ENCODE measurements at regions not wholly inside any gene's neighbourhood (a gene's known extent, or its start where the extent isn't known, plus 50 kb on each side); places are given as distances from the start of the nearest gene placed in this dataset.
"Not testable (repeated sequence)": the region's sequence is repeated elsewhere in the genome, so short reads cannot be mapped to it uniquely, and the experiment has no call there.

DNA sequence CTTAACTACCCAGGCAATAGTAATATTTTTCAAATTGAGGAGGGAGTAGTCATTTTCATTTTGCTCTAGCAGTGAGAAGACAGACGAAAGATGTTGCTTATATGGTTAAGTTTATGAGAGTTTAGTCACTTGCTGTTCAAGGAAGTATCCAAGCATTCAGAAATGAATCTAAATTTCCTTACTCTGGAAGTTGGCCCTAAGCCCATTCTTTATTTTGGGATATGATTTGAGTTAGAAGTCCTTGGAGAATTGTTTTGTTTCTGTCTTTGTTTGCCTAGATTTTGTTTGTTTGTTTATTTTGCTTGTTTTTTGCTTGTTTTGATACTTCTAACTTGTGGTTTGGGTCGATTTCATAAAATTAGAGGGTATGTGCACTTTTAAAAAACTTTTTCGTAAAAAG, 146.4 kb upstream of the FGF10 start:
- H3K9me3 ChIP-seq (ENCODE audit: control insufficient read depth in 1 of 2, insufficient read depth in 1 of 2, low read length in 2 of 2): no peaks in the 10 kb centered on the region
- DNase-seq (no peak), ATAC-seq (ENCODE audit: poor library complexity) (no peak)
- TF ChIP-seq, protein P1, sequence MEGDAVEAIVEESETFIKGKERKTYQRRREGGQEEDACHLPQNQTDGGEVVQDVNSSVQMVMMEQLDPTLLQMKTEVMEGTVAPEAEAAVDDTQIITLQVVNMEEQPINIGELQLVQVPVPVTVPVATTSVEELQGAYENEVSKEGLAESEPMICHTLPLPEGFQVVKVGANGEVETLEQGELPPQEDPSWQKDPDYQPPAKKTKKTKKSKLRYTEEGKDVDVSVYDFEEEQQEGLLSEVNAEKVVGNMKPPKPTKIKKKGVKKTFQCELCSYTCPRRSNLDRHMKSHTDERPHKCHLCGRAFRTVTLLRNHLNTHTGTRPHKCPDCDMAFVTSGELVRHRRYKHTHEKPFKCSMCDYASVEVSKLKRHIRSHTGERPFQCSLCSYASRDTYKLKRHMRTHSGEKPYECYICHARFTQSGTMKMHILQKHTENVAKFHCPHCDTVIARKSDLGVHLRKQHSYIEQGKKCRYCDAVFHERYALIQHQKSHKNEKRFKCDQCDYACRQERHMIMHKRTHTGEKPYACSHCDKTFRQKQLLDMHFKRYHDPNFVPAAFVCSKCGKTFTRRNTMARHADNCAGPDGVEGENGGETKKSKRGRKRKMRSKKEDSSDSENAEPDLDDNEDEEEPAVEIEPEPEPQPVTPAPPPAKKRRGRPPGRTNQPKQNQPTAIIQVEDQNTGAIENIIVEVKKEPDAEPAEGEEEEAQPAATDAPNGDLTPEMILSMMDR (IDR thresholded peaks at IDR 0.05): no peak
- H3K27me3 ChIP-seq (ENCODE audit: control insufficient read depth in 1 of 2, insufficient read depth in 2 of 2, low read length in 2 of 2): no peaks in the 10 kb centered on the region
- no peak overlapping the region for H3K27ac ChIP-seq (ENCODE audit: low read depth in 1 of 2, low read length in 2 of 2)
- ChIA-PET CTCF (no interaction called here), POLR2A (no interaction called here)
- H3K36me3 ChIP-seq (ENCODE audit: insufficient read depth, low read length): no peaks in the 10 kb centered on the region
- intact Hi-C loops (cut with DNase I, micrococcal nuclease): no loop called here
- Mint-ChIP-seq H3K27me3 (no peaks in the 10 kb centered on the region), H3K4me3 (no peak overlapping the region), H3K4me1 (ENCODE audit: low read depth) (no peaks in the 10 kb centered on the region), H3K27ac (no peak overlapping the region), H3K36me3 (ENCODE audit: low read depth) (no peaks in the 10 kb centered on the region), H3K9me3 (peaks cover 2% of the 10 kb centered on the region)
- no peak overlapping the region for H3K4me3 ChIP-seq (ENCODE audit: low read length)
- H3K4me1 ChIP-seq (ENCODE audit: insufficient read depth, low read length): no peaks in the 10 kb centered on the region

DNA sequence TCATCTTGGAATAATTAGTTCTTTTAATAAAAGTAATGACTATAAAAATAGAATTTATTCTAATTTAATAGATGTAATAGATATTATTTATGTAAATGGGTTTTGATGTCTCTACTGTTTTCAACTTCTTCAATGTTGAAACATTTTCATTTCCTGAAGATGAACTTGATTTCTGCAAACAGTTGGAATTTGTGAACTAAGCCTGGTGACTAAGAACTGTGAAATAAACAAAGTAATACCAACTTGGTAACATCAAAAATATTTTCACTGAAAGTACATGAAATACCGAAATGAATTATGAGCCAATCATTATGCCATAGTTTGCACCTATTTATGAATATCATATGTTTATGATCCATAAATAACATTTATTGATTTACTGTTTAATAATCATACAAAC, 143.8 kb upstream of the FGF10 start:
- TF ChIP-seq, protein P1 (IDR thresholded peaks at IDR 0.05): no peak
- POLR2A ChIA-PET: no interaction called here
- Mint-ChIP-seq H3K27me3 (no peaks in the 10 kb centered on the region), H3K27ac (no peak overlapping the region), H3K9me3 (peaks cover 6% of the 10 kb centered on the region), H3K4me1 (ENCODE audit: low read depth) (no peaks in the 10 kb centered on the region), H3K36me3 (ENCODE audit: low read depth) (no peaks in the 10 kb centered on the region), H3K4me3 (no peak overlapping the region)
- CTCF ChIA-PET: no interaction called here
- intact Hi-C loops (cut with DNase I, micrococcal nuclease): no loop called here
- no peaks in the 10 kb centered on the region for H3K36me3 ChIP-seq (ENCODE audit: insufficient read depth, low read length)
- no peak overlapping the region for H3K27ac ChIP-seq (ENCODE audit: low read depth in 1 of 2, low read length in 2 of 2)
- ATAC-seq (ENCODE audit: poor library complexity): no peak
- no peaks in the 10 kb centered on the region for H3K4me1 ChIP-seq (ENCODE audit: insufficient read depth, low read length)
- DNase-seq: no peak
- H3K9me3 ChIP-seq (ENCODE audit: control insufficient read depth in 1 of 2, insufficient read depth in 1 of 2, low read length in 2 of 2): no peaks in the 10 kb centered on the region
- H3K4me3 ChIP-seq (ENCODE audit: low read length): no peak overlapping the region
- no peaks in the 10 kb centered on the region for H3K27me3 ChIP-seq (ENCODE audit: control insufficient read depth in 1 of 2, insufficient read depth in 2 of 2, low read length in 2 of 2)

DNA sequence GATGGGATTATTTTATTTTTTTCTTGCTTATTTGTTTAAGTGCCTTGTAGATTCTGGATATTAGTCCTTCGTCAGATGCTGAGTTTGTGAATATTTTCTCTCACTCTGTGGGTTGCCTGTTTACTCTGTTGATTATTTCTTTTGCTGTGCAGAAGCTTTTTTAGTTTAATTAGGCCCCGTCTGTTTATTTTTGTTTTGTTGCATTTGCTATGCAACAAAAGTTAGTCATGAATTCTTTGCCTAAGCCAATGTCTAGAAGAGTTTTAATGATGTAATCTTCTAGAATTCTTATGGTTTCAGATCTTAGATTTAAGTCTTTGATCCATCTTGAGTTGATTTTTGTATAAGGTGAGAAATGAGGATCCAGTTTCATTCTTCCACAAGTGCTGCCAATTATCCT, 142.5 kb upstream of the FGF10 start:
- H3K4me1 ChIP-seq (ENCODE audit: insufficient read depth, low read length); ATAC-seq (ENCODE audit: poor library complexity); H3K36me3 ChIP-seq (ENCODE audit: insufficient read depth, low read length); intact Hi-C loops (cut with DNase I, micrococcal nuclease); H3K9me3 Mint-ChIP-seq; H3K4me3 ChIP-seq (ENCODE audit: low read length); CTCF ChIA-PET; H3K9me3 ChIP-seq (ENCODE audit: control insufficient read depth in 1 of 2, insufficient read depth in 1 of 2, low read length in 2 of 2); H3K4me3 Mint-ChIP-seq; H3K36me3 Mint-ChIP-seq (ENCODE audit: low read depth); H3K4me1 Mint-ChIP-seq (ENCODE audit: low read depth); DNase-seq; H3K27me3 Mint-ChIP-seq; H3K27ac Mint-ChIP-seq; H3K27me3 ChIP-seq (ENCODE audit: control insufficient read depth in 1 of 2, insufficient read depth in 2 of 2, low read length in 2 of 2); POLR2A ChIA-PET; H3K27ac ChIP-seq (ENCODE audit: low read depth in 1 of 2, low read length in 2 of 2): not testable (repeated sequence)

DNA sequence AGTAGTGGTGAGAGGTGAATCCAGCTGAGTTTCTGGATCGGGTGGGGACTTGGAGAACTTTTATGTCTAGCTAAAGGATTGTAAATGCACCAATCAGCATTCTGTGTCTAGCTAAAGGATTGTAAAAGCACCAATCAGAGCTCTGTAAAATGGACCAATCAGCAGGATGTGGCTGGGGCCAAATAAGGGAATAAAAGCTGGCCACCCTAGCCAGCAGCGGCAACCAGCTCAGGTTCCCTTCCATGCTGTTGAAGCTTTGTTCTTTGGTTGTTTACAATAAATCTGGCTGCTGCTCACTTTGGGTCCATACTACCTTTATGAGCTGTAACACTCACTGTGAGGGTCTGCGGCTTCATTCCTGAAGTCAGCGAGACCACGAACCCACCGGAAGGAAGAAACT, 141.6 kb upstream of the FGF10 start:
- H3K4me1 Mint-ChIP-seq (ENCODE audit: low read depth); H3K27ac Mint-ChIP-seq; intact Hi-C loops (cut with DNase I, micrococcal nuclease); H3K27ac ChIP-seq (ENCODE audit: low read depth in 1 of 2, low read length in 2 of 2); H3K27me3 ChIP-seq (ENCODE audit: control insufficient read depth in 1 of 2, insufficient read depth in 2 of 2, low read length in 2 of 2); H3K4me1 ChIP-seq (ENCODE audit: insufficient read depth, low read length); H3K36me3 ChIP-seq (ENCODE audit: insufficient read depth, low read length); DNase-seq; ATAC-seq (ENCODE audit: poor library complexity); CTCF ChIA-PET; H3K27me3 Mint-ChIP-seq; H3K36me3 Mint-ChIP-seq (ENCODE audit: low read depth); H3K4me3 ChIP-seq (ENCODE audit: low read length); POLR2A ChIA-PET; H3K9me3 Mint-ChIP-seq; H3K4me3 Mint-ChIP-seq; H3K9me3 ChIP-seq (ENCODE audit: control insufficient read depth in 1 of 2, insufficient read depth in 1 of 2, low read length in 2 of 2): not testable (repeated sequence)

Measured in CD4-positive, alpha-beta T cell (primary cell).